SK-N-SH (cell line): ENCODE measurements at regions not wholly inside any gene's neighbourhood (a gene's known extent, or its start where the extent isn't known, plus 50 kb on each side); places are given as distances from the start of the nearest gene placed in this dataset.

ENCODE experiments used
- CTCF ChIA-PET: fragments of 300-600, 350-600 bp; formaldehyde crosslinking; extraction: SDS; loops from one replicate; lab custom pipeline; 2021; lab: Yijun Ruan, JAX
- POLR2A ChIA-PET: fragments of 350-600 bp; sonication (Branson Sonifier 250); formaldehyde crosslinking; extraction: SDS; loops from one replicate; lab custom pipeline; 2020; ENCODE audit warnings: antibody characterized with exemption, inconsistent platforms; lab: Yijun Ruan, JAX
- DNase-seq: peaks from one replicate; pipeline ENCODE4 v3.0.0; 2012
- H2AFZ ChIP-seq: fragments of 200-600 bp; sonication (generic); 2 replicates; pipeline ENCODE4 v1.8.1; 2016; ENCODE audit warnings: antibody characterized with exemption, mild to moderate bottlenecking, low read depth
- H3F3A ChIP-seq: fragments of 200-600 bp; sonication (generic); replicated peaks from 2 replicates; pipeline ENCODE3; 2016; ENCODE audit warnings: antibody characterized with exemption, mild to moderate bottlenecking; ENCODE audit not compliant: insufficient read depth
- H3K27ac ChIP-seq, 2 experiments: fragments of 200-500 bp in 1 of 2; fragments of 200-600 bp in 1 of 2; sonication (Bioruptor generic) in 1 of 2; sonication (generic), shearing (Covaris generic) in 1 of 2; 2 replicates each; pipeline versions ENCODE4 v1.5.1 to v1.6.1; 2014 to 2016; ENCODE audit warnings: low read depth in 2 of 2, inconsistent platforms in 1 of 2, low read length in 1 of 2, mild to moderate bottlenecking in 1 of 2, mixed read lengths in 1 of 2
- H3K27me3 ChIP-seq: fragments of 200-600 bp; sonication (generic), shearing (Covaris generic); 2 replicates; pipeline ENCODE4 v1.6.1; 2016; ENCODE audit warnings: mixed run types; ENCODE audit not compliant: insufficient read depth
- H3K36me3 ChIP-seq, 2 experiments: fragments of 200-500 bp in 1 of 2; fragments of 200-600 bp in 1 of 2; sonication (Bioruptor generic) in 1 of 2; sonication (generic) in 1 of 2; replicated peaks in 1 of 2; 2 replicates each; pipeline versions ENCODE3 to v1.5.1; 2014 to 2016; ENCODE audit warnings: low read length in 1 of 2, mild to moderate bottlenecking in 1 of 2; ENCODE audit not compliant: insufficient read depth in 2 of 2, control insufficient read depth in 1 of 2
- H3K4me1 ChIP-seq, 2 experiments: fragments of 200-500 bp in 1 of 2; fragments of 200-600 bp in 1 of 2; sonication (Bioruptor generic) in 1 of 2; sonication (generic), shearing (Covaris generic) in 1 of 2; 2 replicates each; pipeline versions ENCODE4 v1.5.1 to v1.6.1; 2014 to 2016; ENCODE audit warnings: low read depth in 1 of 2, low read length in 1 of 2, mixed run types in 1 of 2; ENCODE audit not compliant: insufficient read depth in 2 of 2, control insufficient read depth in 1 of 2
- H3K4me2 ChIP-seq: fragments of 200-600 bp; sonication (generic), shearing (Covaris generic); 2 replicates; pipeline ENCODE4 v1.6.1; 2017; ENCODE audit warnings: mixed run types
- H3K4me3 ChIP-seq, 2 experiments: fragments of 200-500 bp in 1 of 2; fragments of 200-600 bp in 1 of 2; sonication (Bioruptor generic) in 1 of 2; sonication (generic), shearing (Covaris generic) in 1 of 2; 2 replicates each; pipeline versions ENCODE4 v1.5.1 to v1.8.1; 2014 to 2016; ENCODE audit warnings: low read depth in 2 of 2, inconsistent platforms in 1 of 2, low read length in 1 of 2, mild to moderate bottlenecking in 1 of 2, mixed read lengths in 1 of 2, moderate library complexity in 1 of 2
- H3K79me2 ChIP-seq: fragments of 200-600 bp; sonication (generic); 2 replicates; pipeline ENCODE4 v1.8.1; 2017; ENCODE audit warnings: mild to moderate bottlenecking; ENCODE audit not compliant: insufficient read depth
- H3K9ac ChIP-seq: fragments of 200-600 bp; sonication (generic); 2 replicates; pipeline ENCODE4 v1.6.1; 2017; ENCODE audit warnings: mixed run types
- H3K9me2 ChIP-seq: fragments of 200-600 bp; sonication (generic); 2 replicates; pipeline ENCODE4 v1.6.1; 2017; ENCODE audit warnings: mixed run types
- H3K9me3 ChIP-seq: fragments of 200-600 bp; sonication (generic); 2 replicates; pipeline ENCODE4 v1.6.1; 2017; ENCODE audit warnings: mixed run types, mild to moderate bottlenecking, moderate library complexity
- H4K20me1 ChIP-seq: fragments of 200-600 bp; sonication (generic); 2 replicates; pipeline ENCODE4 v1.6.1; 2017; ENCODE audit warnings: mild to moderate bottlenecking, mixed run types; ENCODE audit not compliant: insufficient read depth
- CHD2 ChIP-seq: fragments of 150-350 bp; IDR thresholded peaks from 2 replicates; pipeline ENCODE4 v1.6.1; 2018; ENCODE audit warnings: low read length; ENCODE audit not compliant: partially characterized antibody
- CTCF ChIP-seq: fragments of 200-600 bp; sonication (generic); IDR thresholded peaks from 2 replicates; pipeline ENCODE4 v1.6.1; 2017; ENCODE audit warnings: antibody characterized with exemption, mild to moderate bottlenecking, moderate library complexity
- EP300 ChIP-seq, 2 experiments: IDR thresholded peaks; 2 replicates each; pipeline versions ENCODE4 v1.4.0 to v1.6.1; 2012; ENCODE audit warnings: borderline replicate concordance in 1 of 2, low read depth in 1 of 2, low read length in 1 of 2
- FOSL2 ChIP-seq: IDR thresholded peaks from 2 replicates; pipeline ENCODE4 v1.4.0; 2012; ENCODE audit warnings: low read depth, mild to moderate bottlenecking, moderate library complexity, borderline replicate concordance
- FOXM1 ChIP-seq: IDR thresholded peaks from 2 replicates; pipeline ENCODE4 v1.4.0; 2012; ENCODE audit warnings: low read depth, mild to moderate bottlenecking
- JUND ChIP-seq: IDR thresholded peaks from 2 replicates; pipeline ENCODE4 v1.4.0; 2012
- MAX ChIP-seq: IDR thresholded peaks from 2 replicates; pipeline ENCODE4 v1.4.0; 2012; ENCODE audit warnings: low read depth
- MXI1 ChIP-seq: IDR thresholded peaks from 2 replicates; pipeline ENCODE4 v1.6.1; 2012; ENCODE audit warnings: mild to moderate bottlenecking, low read depth, low read length, improper control_type of control experiment
- NFIC ChIP-seq: IDR thresholded peaks from 2 replicates; pipeline ENCODE4 v1.4.0; 2012; ENCODE audit warnings: borderline replicate concordance
- NRF1 ChIP-seq: IDR thresholded peaks from 2 replicates; pipeline ENCODE4 v1.6.1; 2012; ENCODE audit warnings: low read depth, mild to moderate bottlenecking, low read length
- RAD21 ChIP-seq: IDR thresholded peaks from 2 replicates; pipeline ENCODE4 v1.6.1; 2012; ENCODE audit warnings: mild to moderate bottlenecking, low read length
- RCOR1 ChIP-seq: fragments of 150-350 bp; IDR thresholded peaks from 2 replicates; pipeline ENCODE4 v1.6.1; 2017; ENCODE audit warnings: antibody characterized with exemption, low read length
- REST ChIP-seq: IDR thresholded peaks from 2 replicates; pipeline ENCODE4 v1.6.1; 2012; ENCODE audit warnings: mild to moderate bottlenecking, low read depth, low read length, moderate library complexity
- RFX5 ChIP-seq: IDR thresholded peaks from 2 replicates; pipeline ENCODE4 v1.6.1; 2012; ENCODE audit warnings: mild to moderate bottlenecking, improper control_type of control experiment, low read length
- SIN3A ChIP-seq: IDR thresholded peaks from 2 replicates; pipeline ENCODE4 v1.6.1; 2012; ENCODE audit warnings: low read depth, mild to moderate bottlenecking, low read length, moderate library complexity, borderline replicate concordance
- SMC3 ChIP-seq: IDR thresholded peaks from 2 replicates; pipeline ENCODE4 v1.6.1; 2012; ENCODE audit warnings: low read depth, low read length, improper control_type of control experiment
- TAF1 ChIP-seq: IDR thresholded peaks from 2 replicates; pipeline ENCODE4 v1.6.1; 2012; ENCODE audit warnings: low read depth, mild to moderate bottlenecking, low read length, moderate library complexity, borderline replicate concordance
- USF1 ChIP-seq: IDR thresholded peaks from 2 replicates; pipeline ENCODE4 v1.4.0; 2012; ENCODE audit warnings: low read depth, borderline replicate concordance
- YY1 ChIP-seq: IDR thresholded peaks from 2 replicates; pipeline ENCODE4 v1.4.0; 2012; ENCODE audit warnings: low read depth, mild to moderate bottlenecking
- WGBS: methylation state at CpG from one replicate; pipeline ENCODE4 v1.1.6; 2017; ENCODE audit warnings: low lambda C conversion rate; 5-methylcytosine and 5-hydroxymethylcytosine counted together

GRCh38 chr9:82572146-82572545 lies 490.8 kb downstream of the RASEF start:
- H3K9ac ChIP-seq, result no peak overlapping the region
- H3K27ac ChIP-seq, result no peak overlapping the region
- H3K9me3 ChIP-seq, result no peaks in the 10 kb centered on the region
- no peaks in the 10 kb centered on the region for H4K20me1 ChIP-seq
- no peaks in the 10 kb centered on the region for H3K36me3 ChIP-seq
- no peak overlapping the region for H3K4me3 ChIP-seq
- no peaks in the 10 kb centered on the region; a peak in 1 of 4 replicates for H3K4me1 ChIP-seq
- CTCF ChIA-PET, result interaction anchor here (1.1 kb wide), 1 partner anchor 20 kb away, joined by 3 read pairs; no protein-coding TSS in a partner anchor
- H3K9me2 ChIP-seq, result no peaks in the 10 kb centered on the region
- no peak for DNase-seq
- H2AFZ ChIP-seq, result no peak overlapping the region
- TF ChIP-seq FOXM1, result no peak
- TF ChIP-seq NRF1, result no peak
- no peak for TF ChIP-seq RCOR1
- TF ChIP-seq USF1, result no peak
- TF ChIP-seq CTCF, result no peak
- TF ChIP-seq EP300 (IDR thresholded peaks at IDR 0.05; ENCODE audit: borderline replicate concordance in 1 of 2, low read depth in 1 of 2, low read length in 1 of 2), result no peak
- no peak for TF ChIP-seq YY1
- no peak for TF ChIP-seq MAX
- no peak for TF ChIP-seq JUND
- no peak for TF ChIP-seq TAF1
- no peak for TF ChIP-seq MXI1
- TF ChIP-seq REST, result no peak
- no peak for TF ChIP-seq NFIC
- TF ChIP-seq SMC3, result no peak
- TF ChIP-seq CHD2, result no peak
- TF ChIP-seq RFX5, result no peak
- TF ChIP-seq FOSL2, result no peak
- no peak for TF ChIP-seq RAD21
- TF ChIP-seq SIN3A, result no peak
- H3F3A ChIP-seq, result no peaks in the 10 kb centered on the region
- H3K79me2 ChIP-seq, result no peaks in the 10 kb centered on the region
- POLR2A ChIA-PET, result no interaction called here
- H3K4me2 ChIP-seq, result no peak overlapping the region
- 15% methylated on average over 2 of the region's 2 CpGs for WGBS
- no peaks in the 10 kb centered on the region for H3K27me3 ChIP-seq
